Amniotic epithelial cell (primary cell): ENCODE measurements at regions not wholly inside any gene's neighbourhood (a gene's known extent, or its start where the extent isn't known, plus 50 kb on each side); places are given as distances from the start of the nearest gene placed in this dataset.

Experiments used
- DNase-seq: peaks from one replicate; pipeline ENCODE4 v3.0.0-alpha.2; 2010; ENCODE audit warnings: low read depth

- DNase-seq = no peak
Observed at GRCh38 chr6:29884261-29884660, 56.6 kb downstream of the HLA-G start.

GRCh38 chr6:29886701-29887100 lies 55.6 kb upstream of the HLA-A start:
- no peak for DNase-seq

GRCh38 chr6:29887330-29887818 lies 55.0 kb upstream of the HLA-A start:
- DNase-seq = peak; percentile 7

GRCh38 chr6:29887819-29888776 lies 54.2 kb upstream of the HLA-A start:
- DNase-seq = peak; percentile 21
